DND-41 (cell line): ENCODE measurements at regions not wholly inside any gene's neighbourhood (a gene's known extent, or its start where the extent isn't known, plus 50 kb on each side); places are given as distances from the start of the nearest gene placed in this dataset.

Experiments used
- CTCF ChIP-seq: IDR thresholded peaks from 2 replicates; pipeline ENCODE4 v1.5.1; 2012; ENCODE audit warnings: borderline replicate concordance, low read length, moderate library complexity, mild to moderate bottlenecking; ENCODE audit not compliant: poor library complexity, severe bottlenecking; ENCODE audit errors: extremely low read depth
- EZH2 ChIP-seq: IDR thresholded peaks from 3 replicates; pipeline ENCODE4 v1.6.1; 2012; ENCODE audit warnings: borderline replicate concordance, low read depth, mild to moderate bottlenecking, moderate library complexity, low read length, inconsistent platforms; ENCODE audit not compliant: severe bottlenecking

- TF ChIP-seq CTCF: no peak
- TF ChIP-seq EZH2: no peak
Measured at GRCh38 chr2:54054271-54054670, 61.1 kb upstream of the ACYP2 start.
